ENCODE measurements at regions not wholly inside any gene's neighbourhood (a gene's known extent, or its start where the extent isn't known, plus 50 kb on each side); places are given as distances from the start of the nearest gene placed in this dataset.

DNA sequence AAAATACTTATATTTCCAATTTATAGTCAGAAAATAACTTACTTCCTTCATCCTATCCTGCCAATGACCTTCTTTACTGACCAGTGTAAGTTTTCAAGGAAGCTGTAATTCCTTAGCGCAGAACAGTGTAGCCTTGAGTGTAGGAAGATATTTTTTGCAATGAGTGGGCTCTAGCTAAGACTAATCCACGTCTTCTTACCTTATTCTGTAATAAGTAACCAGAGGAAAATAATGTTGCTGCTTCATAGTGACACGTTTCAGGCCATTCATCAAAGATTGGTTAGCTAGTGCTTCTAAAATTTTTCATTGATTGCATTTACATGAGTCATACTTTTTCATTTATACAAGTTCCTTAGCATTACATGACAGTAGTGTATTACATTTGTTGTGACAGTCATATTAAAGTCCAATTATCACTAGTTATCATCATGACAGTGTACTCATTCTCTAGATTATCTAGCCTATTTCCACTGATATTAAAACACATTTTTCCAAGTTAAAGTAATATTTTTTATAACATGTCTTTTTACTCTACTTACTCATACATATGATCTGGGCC is 403.8 kb upstream of the EPHA3 start:
- TF ChIP-seq RAD21 (IDR thresholded peaks at IDR 0.05; ENCODE audit: low read depth) (no peak), USF1 (IDR thresholded peaks at IDR 0.05) (no peak), TAF1 (IDR thresholded peaks at IDR 0.05; ENCODE audit: low read depth) (no peak), FOXM1 (IDR thresholded peaks at IDR 0.05; ENCODE audit: borderline replicate concordance, low read depth) (no peak), NFIC (IDR thresholded peaks at IDR 0.05) (no peak), TEAD4 (IDR thresholded peaks at IDR 0.05) (no peak), EP300 (IDR thresholded peaks at IDR 0.05; ENCODE audit: borderline replicate concordance) (no peak), CREB1 (IDR thresholded peaks at IDR 0.05; ENCODE audit: low read depth) (no peak), YY1 (IDR thresholded peaks at IDR 0.05; ENCODE audit: low read depth) (no peak), CEBPB (IDR thresholded peaks at IDR 0.05) (no peak), EGR1 (IDR thresholded peaks at IDR 0.05) (no peak), MAX (IDR thresholded peaks at IDR 0.05) (no peak)
- TF ChIP-seq, protein P1, sequence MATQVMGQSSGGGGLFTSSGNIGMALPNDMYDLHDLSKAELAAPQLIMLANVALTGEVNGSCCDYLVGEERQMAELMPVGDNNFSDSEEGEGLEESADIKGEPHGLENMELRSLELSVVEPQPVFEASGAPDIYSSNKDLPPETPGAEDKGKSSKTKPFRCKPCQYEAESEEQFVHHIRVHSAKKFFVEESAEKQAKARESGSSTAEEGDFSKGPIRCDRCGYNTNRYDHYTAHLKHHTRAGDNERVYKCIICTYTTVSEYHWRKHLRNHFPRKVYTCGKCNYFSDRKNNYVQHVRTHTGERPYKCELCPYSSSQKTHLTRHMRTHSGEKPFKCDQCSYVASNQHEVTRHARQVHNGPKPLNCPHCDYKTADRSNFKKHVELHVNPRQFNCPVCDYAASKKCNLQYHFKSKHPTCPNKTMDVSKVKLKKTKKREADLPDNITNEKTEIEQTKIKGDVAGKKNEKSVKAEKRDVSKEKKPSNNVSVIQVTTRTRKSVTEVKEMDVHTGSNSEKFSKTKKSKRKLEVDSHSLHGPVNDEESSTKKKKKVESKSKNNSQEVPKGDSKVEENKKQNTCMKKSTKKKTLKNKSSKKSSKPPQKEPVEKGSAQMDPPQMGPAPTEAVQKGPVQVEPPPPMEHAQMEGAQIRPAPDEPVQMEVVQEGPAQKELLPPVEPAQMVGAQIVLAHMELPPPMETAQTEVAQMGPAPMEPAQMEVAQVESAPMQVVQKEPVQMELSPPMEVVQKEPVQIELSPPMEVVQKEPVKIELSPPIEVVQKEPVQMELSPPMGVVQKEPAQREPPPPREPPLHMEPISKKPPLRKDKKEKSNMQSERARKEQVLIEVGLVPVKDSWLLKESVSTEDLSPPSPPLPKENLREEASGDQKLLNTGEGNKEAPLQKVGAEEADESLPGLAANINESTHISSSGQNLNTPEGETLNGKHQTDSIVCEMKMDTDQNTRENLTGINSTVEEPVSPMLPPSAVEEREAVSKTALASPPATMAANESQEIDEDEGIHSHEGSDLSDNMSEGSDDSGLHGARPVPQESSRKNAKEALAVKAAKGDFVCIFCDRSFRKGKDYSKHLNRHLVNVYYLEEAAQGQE (IDR thresholded peaks at IDR 0.05; ENCODE audit: low read depth) = no peak
